ENCODE measurements at regions not wholly inside any gene's neighbourhood (a gene's known extent, or its start where the extent isn't known, plus 50 kb on each side); places are given as distances from the start of the nearest gene placed in this dataset.

- no peak for DNase-seq
These were observed 1327.1 kb upstream of the ZEB2 start for GRCh38 chr2:145846982-145847381.

- DNase-seq: no peak
These were observed 1326.0 kb upstream of the ZEB2 start for GRCh38 chr2:145845923-145846322.

GRCh38 chr2:145845207-145845894, 1325.4 kb upstream of the ZEB2 start:
- peak; percentile 9 to 58 for DNase-seq

GRCh38 chr2:145841973-145842372, 1322.1 kb upstream of the ZEB2 start:
- DNase-seq: no peak

GRCh38 chr2:145836986-145837385, 1317.1 kb upstream of the ZEB2 start:
- no peak for DNase-seq

DNA sequence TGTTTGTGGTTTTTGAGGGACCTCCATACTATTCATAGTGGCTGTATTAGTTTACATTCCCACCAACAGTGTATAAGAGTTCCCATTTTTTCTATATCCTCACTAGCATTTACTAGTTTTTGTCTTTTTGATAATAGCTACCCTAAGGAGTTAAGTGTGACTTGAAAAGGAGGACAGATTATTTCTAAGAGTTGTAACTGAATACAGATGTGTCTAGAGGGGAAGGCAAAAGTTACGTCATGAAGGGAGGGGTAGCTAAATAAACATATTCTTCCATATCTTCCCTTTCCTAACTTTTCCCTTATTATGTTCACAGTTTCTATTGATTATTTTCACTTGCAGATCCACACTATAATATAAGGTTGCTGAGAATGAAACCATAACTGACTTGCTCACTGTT, 1315.7 kb upstream of the ZEB2 start:
- no peak for DNase-seq

GRCh38 chr2:145832681-145833080, 1312.8 kb upstream of the ZEB2 start:
- no peak for DNase-seq

- DNase-seq: no peak
These were observed 1310.0 kb upstream of the ZEB2 start for GRCh38 chr2:145829931-145830330.

GRCh38 chr2:145827235-145827634, 1307.3 kb upstream of the ZEB2 start:
- no peak for DNase-seq

DNA sequence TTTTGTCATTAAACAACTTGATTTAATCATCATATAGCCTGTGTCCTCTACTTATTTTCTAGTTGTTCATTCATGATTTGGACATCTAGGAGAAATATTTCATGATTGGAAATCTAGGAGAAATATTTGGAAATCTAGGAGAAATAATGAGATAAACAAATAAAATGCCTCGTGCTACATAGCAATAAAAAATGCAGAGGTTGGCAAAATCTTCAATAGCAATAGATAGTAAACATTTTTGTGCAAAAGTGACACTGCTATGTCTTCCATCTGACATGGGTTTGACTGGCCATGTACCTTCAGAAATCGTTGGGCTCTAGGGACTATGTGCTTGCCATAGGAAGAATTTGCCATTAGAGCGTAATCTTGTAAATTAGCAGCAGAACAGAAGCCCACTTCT, 1304.5 kb upstream of the ZEB2 start:
- no peak for DNase-seq

DNA sequence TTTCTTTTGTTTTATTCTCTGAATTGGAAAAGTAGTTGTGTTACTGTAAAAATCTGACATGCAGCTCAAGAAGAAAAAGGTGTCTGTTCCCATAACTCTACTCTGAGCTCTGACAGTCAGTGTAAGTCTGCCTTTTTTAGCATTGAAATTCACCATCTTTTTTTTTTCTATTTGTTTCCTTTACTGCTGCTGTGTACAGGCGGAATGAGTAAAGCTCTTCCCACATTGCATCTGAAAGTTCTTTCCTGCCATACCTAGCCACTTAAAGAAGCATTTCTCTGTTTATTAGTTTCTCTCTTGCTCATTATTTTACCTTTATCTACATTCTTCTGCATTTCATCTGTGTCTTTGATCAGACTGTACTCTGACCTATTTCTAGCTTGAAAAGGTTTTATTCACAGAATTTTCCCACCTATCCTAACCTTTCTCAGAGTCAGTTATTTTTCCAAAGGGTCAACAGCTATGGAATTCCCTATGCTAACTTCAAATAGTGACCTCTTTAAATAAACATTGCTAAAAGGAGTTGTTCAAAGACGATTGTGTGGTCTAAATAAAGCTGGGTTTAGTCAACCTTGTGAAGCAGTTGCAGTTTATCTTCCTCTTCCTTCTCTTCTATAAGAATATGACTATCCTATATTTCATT, 1303.1 kb upstream of the ZEB2 start:
- no peak for DNase-seq

GRCh38 chr2:145820651-145821050, 1300.7 kb upstream of the ZEB2 start:
- no peak for DNase-seq

GRCh38 chr2:145818890-145819504, 1299.1 kb upstream of the ZEB2 start:
- no peak for DNase-seq

DNA sequence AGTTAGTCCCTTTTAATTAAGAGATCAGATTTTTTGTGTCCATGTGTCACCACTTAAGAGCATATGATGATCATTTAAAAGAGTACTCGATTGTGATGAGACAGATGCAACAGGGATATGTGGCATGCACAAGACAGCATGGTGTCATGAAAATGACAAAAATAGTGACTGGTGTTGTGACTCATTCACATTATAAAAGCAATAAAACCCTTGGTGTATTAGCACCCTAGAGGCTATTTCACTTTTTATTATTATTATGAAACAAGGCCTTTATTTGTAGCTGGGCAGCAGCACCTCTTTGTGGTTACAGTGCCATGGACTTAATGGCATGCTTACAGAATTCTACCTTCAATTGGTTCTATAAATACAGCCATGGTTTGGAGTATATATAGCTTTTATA, 1296.0 kb upstream of the ZEB2 start:
- DNase-seq: peak; percentile 4 to 6

DNA sequence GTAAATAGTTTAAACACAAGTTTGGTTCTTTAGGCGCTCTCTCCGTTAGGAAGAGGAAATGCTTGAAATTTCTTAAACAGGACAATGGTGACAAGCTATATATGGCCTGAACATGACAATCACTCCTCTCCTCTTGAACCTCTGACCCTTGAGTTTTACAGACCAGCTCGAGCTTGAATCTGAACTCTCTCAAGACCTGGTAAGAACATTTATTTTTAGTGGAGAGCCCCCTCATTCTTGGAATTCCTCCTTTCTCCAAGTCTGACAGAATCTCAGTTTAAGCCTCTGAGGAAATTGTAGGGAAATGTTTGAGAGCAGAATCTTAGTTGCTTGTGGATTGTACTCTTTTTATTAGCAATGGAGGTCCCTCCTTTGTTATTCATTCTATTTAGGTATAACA, 1293.6 kb upstream of the ZEB2 start:
- no peak for DNase-seq

DNA sequence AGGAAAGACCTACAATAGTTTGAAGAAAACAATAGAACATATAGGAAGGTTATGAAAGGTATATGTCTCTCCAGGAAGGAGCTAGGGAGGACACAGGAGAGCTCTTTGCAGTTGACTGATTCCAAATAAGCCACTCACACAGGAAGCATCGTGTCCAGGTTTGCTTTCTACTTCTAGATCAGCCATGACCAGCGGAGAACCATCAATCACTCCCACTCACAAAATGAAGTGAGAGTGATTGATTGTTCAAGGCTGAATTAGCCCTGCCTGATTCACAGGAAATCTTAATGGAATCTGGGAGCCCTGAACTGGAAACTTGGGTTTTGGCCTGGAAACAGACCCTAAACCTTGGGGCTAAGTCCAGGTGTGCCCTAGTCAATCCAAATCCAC, 1292.2 kb upstream of the ZEB2 start:
- DNase-seq: no peak

DNA sequence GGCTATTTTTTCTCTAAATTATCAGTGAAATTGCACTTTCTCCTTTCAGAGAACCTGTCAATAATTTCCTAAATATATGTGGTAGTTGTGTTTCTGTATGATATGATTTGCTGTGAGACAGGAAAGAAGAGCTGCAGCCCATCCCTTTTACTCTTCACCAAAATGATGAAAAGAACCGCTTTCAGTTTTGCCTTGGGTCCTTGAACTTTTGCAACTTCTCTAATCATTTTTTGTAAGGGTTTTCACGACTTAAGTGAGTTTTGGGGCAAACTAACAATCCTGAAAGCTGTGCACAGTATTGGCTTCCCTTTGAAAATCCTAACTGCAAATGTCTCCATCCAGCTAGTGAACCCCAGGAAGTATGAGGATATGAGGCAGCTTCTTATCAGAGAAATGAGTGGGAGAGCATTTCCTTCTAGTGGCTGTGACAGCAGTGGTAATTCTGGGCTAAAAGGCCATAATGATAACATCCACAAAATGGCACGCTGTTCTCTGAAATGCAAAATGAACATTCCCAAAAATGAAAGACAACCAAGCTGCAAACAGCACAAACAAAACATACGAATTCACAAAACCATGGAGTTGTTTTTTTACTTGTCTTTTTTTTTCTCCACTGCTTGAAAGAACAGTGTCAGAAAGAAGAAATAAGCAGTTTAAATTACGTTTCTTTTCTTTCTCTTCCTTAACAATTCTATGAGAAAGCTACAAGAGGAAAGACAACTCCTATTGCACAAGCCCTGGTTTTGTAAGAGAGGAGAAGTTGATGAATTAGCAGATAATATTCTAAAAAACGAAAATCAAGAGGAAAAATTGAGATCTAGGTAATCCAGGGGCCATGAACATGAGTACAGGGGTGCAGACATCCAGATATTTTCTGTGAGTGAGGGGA, 1291.6 kb upstream of the ZEB2 start:
- DNase-seq: peak; percentile 58 to 72

- no peak for DNase-seq
These were observed 1288.0 kb upstream of the ZEB2 start for GRCh38 chr2:145807968-145808367.

DNA sequence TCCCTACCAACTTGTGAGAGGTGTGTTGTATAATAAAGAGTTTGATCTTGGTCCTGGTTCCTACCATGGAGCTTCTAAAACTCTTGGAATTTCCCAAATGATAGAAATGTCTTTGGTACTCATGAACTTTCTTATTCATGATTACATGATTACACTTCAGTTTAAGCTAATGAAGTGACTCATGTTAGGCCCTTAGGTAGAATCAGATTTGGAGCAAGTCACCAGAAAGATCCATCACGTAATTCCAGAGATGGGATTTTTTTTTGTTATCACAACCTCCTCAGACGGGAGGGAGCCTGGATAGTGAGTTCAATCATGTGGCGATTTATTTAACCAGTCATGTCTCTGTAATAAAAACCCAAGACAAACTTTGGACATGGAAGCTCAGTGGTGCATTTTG, 1287.6 kb upstream of the ZEB2 start:
- no peak for DNase-seq

DNA sequence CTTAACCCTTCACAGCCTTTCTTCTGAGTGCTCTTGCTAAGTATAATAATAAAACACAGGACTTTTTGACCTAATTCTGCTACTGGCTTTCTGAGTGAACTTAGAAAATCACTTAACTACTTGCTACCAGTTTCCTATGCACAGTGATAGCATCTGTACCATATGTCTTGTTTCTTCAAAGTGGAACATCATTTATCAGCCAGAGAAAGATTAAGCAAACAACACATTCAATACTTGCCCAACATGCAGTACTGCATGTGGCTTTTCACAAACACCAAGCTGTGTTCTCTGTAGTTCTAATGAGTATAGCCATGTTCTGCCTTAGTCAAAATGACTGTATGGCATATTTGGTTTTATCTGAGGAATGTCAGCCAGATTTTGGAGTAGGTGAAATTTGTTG, 1286.6 kb upstream of the ZEB2 start:
- no peak for DNase-seq

- no peak for DNase-seq
These were observed 1282.2 kb upstream of the ZEB2 start for GRCh38 chr2:145802133-145802532.

- DNase-seq: no peak
These were observed 1281.3 kb upstream of the ZEB2 start for GRCh38 chr2:145801210-145801609.
